Effector memory CD4-positive, alpha-beta T cell (primary cell): ENCODE measurements at regions not wholly inside any gene's neighbourhood (a gene's known extent, or its start where the extent isn't known, plus 50 kb on each side); places are given as distances from the start of the nearest gene placed in this dataset.
A peak's percentile ranks its signal among the peaks of the same experiment; 100 is the strongest.
"Not testable (repeated sequence)": the region's sequence is repeated elsewhere in the genome, so short reads cannot be mapped to it uniquely, and the experiment has no call there.

Source experiments
- DNase-seq, 3 donors: peaks; one replicate each; pipeline ENCODE4 v3.0.0-alpha.2; 2020
- H3K27ac ChIP-seq: 2 replicates; pipeline ENCODE4 v1.7.0; 2013; ENCODE audit warnings: mild to moderate bottlenecking, low read length, moderate library complexity; ENCODE audit not compliant: insufficient read depth, poor library complexity, severe bottlenecking
- H3K27me3 ChIP-seq: replicated peaks from 2 replicates; pipeline ENCODE4 v1.7.0; 2013; ENCODE audit warnings: mild to moderate bottlenecking, low read length; ENCODE audit not compliant: insufficient read depth, control insufficient read depth, poor library complexity, severe bottlenecking
- H3K36me3 ChIP-seq: 2 replicates; pipeline ENCODE4 v1.7.0; 2013; ENCODE audit warnings: mild to moderate bottlenecking, low read length, moderate library complexity; ENCODE audit not compliant: control insufficient read depth, insufficient read depth
- H3K4me1 ChIP-seq: 2 replicates; pipeline ENCODE4 v1.7.0; 2013; ENCODE audit warnings: low read length, mild to moderate bottlenecking; ENCODE audit not compliant: control insufficient read depth, insufficient read depth, poor library complexity, severe bottlenecking
- H3K4me3 ChIP-seq: 2 replicates; pipeline ENCODE4 v1.7.0; 2013; ENCODE audit warnings: low read length, low read depth, mild to moderate bottlenecking; ENCODE audit not compliant: insufficient read depth, poor library complexity, severe bottlenecking
- H3K9me3 ChIP-seq: 2 replicates; pipeline ENCODE4 v1.7.0; 2013; ENCODE audit warnings: mild to moderate bottlenecking, low read length, moderate library complexity; ENCODE audit not compliant: control insufficient read depth

- DNase-seq: peak; percentile 33 to 60 (median 55)
- peak overlapping the region; percentile 66 for H3K4me3 ChIP-seq
- no peaks in the 10 kb centered on the region for H3K4me1 ChIP-seq
- H3K9me3 ChIP-seq: no peaks in the 10 kb centered on the region
- peak overlapping the region; percentile 80 for H3K27ac ChIP-seq
- H3K36me3 ChIP-seq: no peaks in the 10 kb centered on the region
- H3K27me3 ChIP-seq: no peaks in the 10 kb centered on the region
These were observed 131.2 kb upstream of the BTN3A2 start for GRCh38 chr6:26233649-26234420.

- DNase-seq: peak in 2 of 3 donors; percentile 39 to 60
- no peaks in the 10 kb centered on the region for H3K36me3 ChIP-seq
- H3K4me1 ChIP-seq: no peaks in the 10 kb centered on the region
- peak overlapping the region; percentile 66 for H3K4me3 ChIP-seq
- H3K27me3 ChIP-seq: no peaks in the 10 kb centered on the region
- H3K9me3 ChIP-seq: no peaks in the 10 kb centered on the region
- H3K27ac ChIP-seq: peak overlapping the region; percentile 80
These were observed 130.3 kb upstream of the BTN3A2 start for GRCh38 chr6:26234421-26235301.

- Histone ChIP-seq H3K4me3 (peak overlapping the region; percentile 66), H3K27ac (peak overlapping the region; percentile 80), H3K9me3 (no peaks in the 10 kb centered on the region), H3K36me3 (no peaks in the 10 kb centered on the region), H3K4me1 (no peaks in the 10 kb centered on the region), H3K27me3 (no peaks in the 10 kb centered on the region)
- DNase-seq: no peak
These were observed 129.7 kb upstream of the BTN3A2 start for GRCh38 chr6:26235302-26235670.

GRCh38 chr6:26239415-26239814, 125.6 kb upstream of the BTN3A2 start:
- H3K9me3 ChIP-seq, H3K4me3 ChIP-seq, H3K36me3 ChIP-seq, H3K4me1 ChIP-seq, H3K27me3 ChIP-seq, DNase-seq: not testable (repeated sequence)
- peak overlapping the region; percentile 78 for H3K27ac ChIP-seq

- peak overlapping the region; percentile 63 for H3K4me3 ChIP-seq
These were observed 124.6 kb upstream of the BTN3A2 start for GRCh38 chr6:26240157-26241032.

GRCh38 chr6:26241033-26241895, 123.7 kb upstream of the BTN3A2 start:
- DNase-seq: peak; percentile 23 to 45 (median 27)
- H3K4me3 ChIP-seq: peak overlapping the region; percentile 63
- no peaks in the 10 kb centered on the region for H3K9me3 ChIP-seq
- H3K4me1 ChIP-seq: no peaks in the 10 kb centered on the region
- H3K27me3 ChIP-seq: no peaks in the 10 kb centered on the region
- H3K27ac ChIP-seq: peak overlapping the region; percentile 78
- H3K36me3 ChIP-seq: no peaks in the 10 kb centered on the region

More at GRCh38 chr6:26240157-26241032, 124.6 kb upstream of the BTN3A2 start:
- H3K9me3 ChIP-seq: no peaks in the 10 kb centered on the region
- no peaks in the 10 kb centered on the region for H3K27me3 ChIP-seq
- no peaks in the 10 kb centered on the region for H3K4me1 ChIP-seq
- no peaks in the 10 kb centered on the region for H3K36me3 ChIP-seq
- peak; percentile 44 to 54 (median 48) for DNase-seq
- peak overlapping the region; percentile 78 for H3K27ac ChIP-seq

GRCh38 chr6:26243132-26243531, 121.9 kb upstream of the BTN3A2 start:
- no peak overlapping the region for H3K4me3 ChIP-seq
- no peak overlapping the region for H3K27ac ChIP-seq
- H3K4me1 ChIP-seq: no peaks in the 10 kb centered on the region
- no peaks in the 10 kb centered on the region for H3K27me3 ChIP-seq
- no peak for DNase-seq
- H3K9me3 ChIP-seq: no peaks in the 10 kb centered on the region
- H3K36me3 ChIP-seq: no peaks in the 10 kb centered on the region

GRCh38 chr6:26243752-26244151, 121.2 kb upstream of the BTN3A2 start:
- H3K36me3 ChIP-seq: no peaks in the 10 kb centered on the region
- no peak overlapping the region for H3K27ac ChIP-seq
- no peaks in the 10 kb centered on the region for H3K4me1 ChIP-seq
- no peak overlapping the region for H3K4me3 ChIP-seq
- no peak for DNase-seq
- H3K9me3 ChIP-seq: no peaks in the 10 kb centered on the region
- H3K27me3 ChIP-seq: no peaks in the 10 kb centered on the region

GRCh38 chr6:26246058-26246457, 118.9 kb upstream of the BTN3A2 start:
- Histone ChIP-seq H3K9me3 (no peaks in the 10 kb centered on the region), H3K4me3 (no peak overlapping the region), H3K27me3 (no peaks in the 10 kb centered on the region), H3K4me1 (peaks cover 7% of the 10 kb centered on the region), H3K27ac (no peak overlapping the region), H3K36me3 (no peaks in the 10 kb centered on the region)
- no peak for DNase-seq
